Esophagus muscularis mucosa (tissue), 4 donors: ENCODE measurements at regions not wholly inside any gene's neighbourhood (a gene's known extent, or its start where the extent isn't known, plus 50 kb on each side); places are given as distances from the start of the nearest gene placed in this dataset.

Experiments
- DNase-seq: peaks from one replicate; pipeline ENCODE4 v3.0.0-alpha.2; 2017; ENCODE audit errors: extremely low spot score
- H3K27ac ChIP-seq, 4 donors: fragments of 200-600 bp; sonication (generic); replicated peaks in 1 of 4; 1 replicate in 3 of 4; 2 replicates in 1 of 4; pipeline ENCODE4 v1.5.1; 2016 to 2019; ENCODE audit warnings: mild to moderate bottlenecking in 1 of 4
- H3K27me3 ChIP-seq, 4 donors: fragments of 200-600 bp; sonication (generic); one replicate each; pipeline versions ENCODE4 v1.5.1 to v1.6.0; 2016 to 2019
- H3K36me3 ChIP-seq, 4 donors: fragments of 200-600 bp; sonication (generic); one replicate each; pipeline ENCODE4 v1.5.1; 2016 to 2019
- H3K4me1 ChIP-seq, 4 donors: fragments of 200-600 bp; sonication (generic); one replicate each; pipeline ENCODE4 v1.5.1; 2016 to 2019
- H3K4me3 ChIP-seq, 4 donors: fragments of 200-600 bp; sonication (generic); 1 replicate in 2 of 4; 2 replicates in 2 of 4; pipeline ENCODE4 v1.5.1; 2016 to 2019; ENCODE audit warnings: mild to moderate bottlenecking in 4 of 4, moderate library complexity in 1 of 4
- H3K9me3 ChIP-seq, 4 donors: fragments of 200-600 bp; sonication (generic); 1 replicate in 3 of 4; 2 replicates in 1 of 4; pipeline ENCODE4 v1.5.1; 2016 to 2019
- CTCF ChIP-seq, 3 experiments: fragments of 200-600 bp in 2 of 3; fragments of 450-650 bp in 1 of 3; sonication (generic) in 2 of 3; IDR thresholded peaks; one replicate each; pipeline ENCODE4 v1.5.1; 2017 to 2019; ENCODE audit warnings: antibody characterized with exemption in 3 of 3, mild to moderate bottlenecking in 2 of 3, moderate library complexity in 1 of 3
- EP300 ChIP-seq: sonication (generic); formaldehyde crosslinking; IDR thresholded peaks from one replicate; pipeline ENCODE4 v1.6.1; 2017; ENCODE audit warnings: antibody characterized with exemption
- POLR2A ChIP-seq: fragments of 450-650 bp; IDR thresholded peaks from one replicate; pipeline ENCODE4 v1.6.1; 2017; ENCODE audit warnings: antibody characterized with exemption, moderate library complexity, mild to moderate bottlenecking, low read depth
- POLR2AphosphoS5 ChIP-seq, 2 donors: sonication (generic); formaldehyde crosslinking; IDR thresholded peaks; one replicate each; pipeline ENCODE4 v1.6.1; 2017; ENCODE audit warnings: antibody characterized with exemption in 2 of 2
- WGBS: methylation state at CpG from one replicate; pipeline ENCODE4 v1.1.5; 2018; 5-methylcytosine and 5-hydroxymethylcytosine counted together
- intact Hi-C: fragments of 100-400 bp; cut with DNase I; formaldehyde crosslinking; loops from one replicate; pipeline ENCODE4 v1.15.1; 2023

DNA sequence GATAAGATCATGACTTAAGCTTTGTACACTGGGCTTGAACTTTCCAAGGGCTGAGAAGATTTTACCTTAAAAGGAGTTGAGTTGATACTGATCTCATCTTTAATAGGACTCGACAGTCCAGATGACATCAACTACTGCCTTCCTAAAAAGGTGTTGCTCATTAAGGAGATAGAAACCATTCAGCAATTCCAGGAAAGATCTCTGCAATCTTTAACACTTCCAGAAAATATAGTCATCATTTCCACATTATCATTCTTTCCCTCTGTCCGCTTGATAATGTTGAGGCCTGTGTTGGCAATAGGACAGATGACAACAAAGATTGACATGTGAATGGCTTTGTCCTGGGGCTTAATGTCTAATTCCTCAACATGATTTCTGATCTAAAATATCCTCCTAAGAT, 145.4 kb upstream of the C1orf21 start:
- no peak overlapping the region for H3K27ac ChIP-seq

GRCh38 chr1:184242507-184242943, 144.3 kb upstream of the C1orf21 start:
- H3K36me3 ChIP-seq = no peaks in the 10 kb centered on the region
- intact Hi-C loops = no loop called here
- peak in 2 of 3 experiments; percentile 18 to 23 for TF ChIP-seq CTCF (IDR thresholded peaks at IDR 0.05)
- no peak for TF ChIP-seq POLR2AphosphoS5 (IDR thresholded peaks at IDR 0.05)
- TF ChIP-seq POLR2A = no peak
- 81% methylated on average over 2 of the region's 2 CpGs for WGBS
- H3K27me3 ChIP-seq = no peaks in the 10 kb centered on the region
- no peak overlapping the region for H3K27ac ChIP-seq
- no peak for DNase-seq
- H3K4me3 ChIP-seq = no peak overlapping the region
- no peaks in the 10 kb centered on the region for H3K9me3 ChIP-seq
- H3K4me1 ChIP-seq = peaks cover 3 to 9% (median 5%) of the 10 kb centered on the region in 4 donors

More for the DNA sequence above, 145.4 kb upstream of the C1orf21 start:
- no peak for DNase-seq
- Histone ChIP-seq H3K27me3 (no peaks in the 10 kb centered on the region), H3K4me3 (no peak overlapping the region), H3K4me1 (peaks cover 6 to 12% (median 11%) of the 10 kb centered on the region in 4 donors), H3K9me3 (no peaks in the 10 kb centered on the region), H3K36me3 (no peaks in the 10 kb centered on the region)
- 80% methylated on average over 2 of the region's 2 CpGs for WGBS
- intact Hi-C loops = no loop called here
- TF ChIP-seq CTCF (IDR thresholded peaks at IDR 0.05) (no peak), POLR2AphosphoS5 (IDR thresholded peaks at IDR 0.05) (no peak), EP300 (no peak), POLR2A (no peak)

DNA sequence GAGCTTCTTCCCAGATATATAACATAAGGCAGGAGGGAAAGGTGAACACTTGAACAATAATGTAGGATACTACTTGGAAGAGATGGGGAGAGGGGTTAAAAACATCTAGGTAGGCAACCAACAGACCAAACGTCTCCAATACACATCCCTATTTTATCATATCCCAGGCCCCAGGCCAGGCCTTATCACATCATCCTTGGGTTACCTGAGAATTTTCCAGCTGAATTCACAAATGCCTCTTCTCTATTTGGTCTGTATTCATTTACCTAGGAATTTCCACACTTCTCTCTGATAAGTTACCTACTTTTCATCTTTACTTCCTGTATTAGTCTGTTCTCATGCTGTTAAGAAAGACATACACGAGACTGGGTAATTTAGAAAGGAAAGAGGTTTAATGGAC, 141.9 kb upstream of the C1orf21 start:
- TF ChIP-seq POLR2AphosphoS5 (IDR thresholded peaks at IDR 0.05) = no peak
- no peak for TF ChIP-seq EP300
- no peak for TF ChIP-seq POLR2A
- no peak for TF ChIP-seq CTCF (IDR thresholded peaks at IDR 0.05)
- DNase-seq = no peak
- intact Hi-C loops = no loop called here
- 81% methylated on average over 2 of the region's 2 CpGs for WGBS
- no peaks in the 10 kb centered on the region for H3K27me3 ChIP-seq
- peaks cover 0 to 4% (median 0%) of the 10 kb centered on the region in 4 donors for H3K4me1 ChIP-seq
- no peak overlapping the region for H3K27ac ChIP-seq
- H3K9me3 ChIP-seq = no peaks in the 10 kb centered on the region
- H3K4me3 ChIP-seq = no peak overlapping the region
- H3K36me3 ChIP-seq = no peaks in the 10 kb centered on the region

DNA sequence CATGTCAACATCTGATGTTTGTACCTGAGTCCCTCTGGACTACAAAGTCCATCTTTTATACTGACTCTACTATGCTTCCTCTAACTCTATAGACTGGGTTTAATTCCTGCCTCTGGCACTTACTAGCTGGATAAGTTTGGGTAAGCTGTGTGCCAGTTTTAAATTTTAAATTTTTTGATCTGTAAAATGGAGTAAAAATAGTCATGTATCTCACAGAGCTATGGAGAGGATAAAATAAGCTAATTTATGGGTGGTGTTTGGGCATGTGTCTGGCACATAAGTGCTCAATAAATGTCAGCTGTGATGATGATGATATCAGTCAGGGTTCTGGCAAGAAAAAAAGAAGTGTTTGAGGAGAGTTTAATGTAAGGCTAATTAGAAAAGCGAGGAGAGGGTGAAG, 139.2 kb upstream of the C1orf21 start:
- Histone ChIP-seq H3K27ac (no peak overlapping the region), H3K4me1 (peaks cover 0 to 2% (median 0%) of the 10 kb centered on the region in 4 donors), H3K27me3 (no peaks in the 10 kb centered on the region), H3K36me3 (no peaks in the 10 kb centered on the region), H3K4me3 (no peak overlapping the region), H3K9me3 (no peaks in the 10 kb centered on the region)
- TF ChIP-seq EP300 (no peak), POLR2AphosphoS5 (IDR thresholded peaks at IDR 0.05) (no peak), CTCF (IDR thresholded peaks at IDR 0.05) (no peak), POLR2A (no peak)
- WGBS = 94% methylated on average over 1 of the region's 1 CpG
- no peak for DNase-seq
- intact Hi-C loops = no loop called here

GRCh38 chr1:184253921-184254320, 132.9 kb upstream of the C1orf21 start:
- WGBS = 89% methylated on average over 3 of the region's 3 CpGs
- TF ChIP-seq POLR2A (no peak), EP300 (no peak), POLR2AphosphoS5 (IDR thresholded peaks at IDR 0.05) (no peak), CTCF (IDR thresholded peaks at IDR 0.05) (no peak)
- intact Hi-C loops = no loop called here
- Histone ChIP-seq H3K4me3 (no peak overlapping the region), H3K4me1 (no peaks in the 10 kb centered on the region), H3K27me3 (no peaks in the 10 kb centered on the region), H3K36me3 (no peaks in the 10 kb centered on the region), H3K9me3 (no peaks in the 10 kb centered on the region), H3K27ac (no peak overlapping the region)
- DNase-seq = no peak
